AG09319 (cell line): ENCODE measurements at regions not wholly inside any gene's neighbourhood (a gene's known extent, or its start where the extent isn't known, plus 50 kb on each side); places are given as distances from the start of the nearest gene placed in this dataset.
"Not testable (repeated sequence)": the region's sequence is repeated elsewhere in the genome, so short reads cannot be mapped to it uniquely, and the experiment has no call there.

Experiments
- DNase-seq: peaks from one replicate; pipeline ENCODE4 v3.0.0-alpha.2; 2010; ENCODE audit warnings: low read depth; ENCODE audit errors: extremely low read depth
- TF ChIP-seq, protein P1 (sequence below): IDR thresholded peaks from 2 replicates; pipeline ENCODE4 v1.5.1; 2011; ENCODE audit warnings: low read depth, mild to moderate bottlenecking, inconsistent platforms, low read length, moderate library complexity

DNA sequence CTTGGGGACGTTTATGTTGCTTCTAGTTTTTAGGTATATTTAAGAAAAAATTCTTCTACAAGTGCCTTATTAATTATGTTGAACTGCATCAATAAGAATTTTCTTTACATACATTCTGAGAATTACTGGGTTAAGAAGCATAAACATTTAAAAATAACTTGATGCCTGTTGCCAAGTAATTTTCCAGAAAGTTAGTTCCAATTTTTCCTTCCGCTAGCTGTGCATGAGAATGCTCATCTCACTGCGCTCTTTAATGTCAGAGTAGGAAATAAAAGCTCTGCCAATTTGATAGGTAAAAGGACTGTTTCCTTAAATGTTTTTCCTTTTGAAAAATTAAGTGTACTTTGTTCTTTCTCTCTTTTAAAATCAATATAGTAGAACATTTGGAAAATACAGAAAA lies 113.1 kb upstream of the ZBED5 start:
- TF ChIP-seq, protein P1, sequence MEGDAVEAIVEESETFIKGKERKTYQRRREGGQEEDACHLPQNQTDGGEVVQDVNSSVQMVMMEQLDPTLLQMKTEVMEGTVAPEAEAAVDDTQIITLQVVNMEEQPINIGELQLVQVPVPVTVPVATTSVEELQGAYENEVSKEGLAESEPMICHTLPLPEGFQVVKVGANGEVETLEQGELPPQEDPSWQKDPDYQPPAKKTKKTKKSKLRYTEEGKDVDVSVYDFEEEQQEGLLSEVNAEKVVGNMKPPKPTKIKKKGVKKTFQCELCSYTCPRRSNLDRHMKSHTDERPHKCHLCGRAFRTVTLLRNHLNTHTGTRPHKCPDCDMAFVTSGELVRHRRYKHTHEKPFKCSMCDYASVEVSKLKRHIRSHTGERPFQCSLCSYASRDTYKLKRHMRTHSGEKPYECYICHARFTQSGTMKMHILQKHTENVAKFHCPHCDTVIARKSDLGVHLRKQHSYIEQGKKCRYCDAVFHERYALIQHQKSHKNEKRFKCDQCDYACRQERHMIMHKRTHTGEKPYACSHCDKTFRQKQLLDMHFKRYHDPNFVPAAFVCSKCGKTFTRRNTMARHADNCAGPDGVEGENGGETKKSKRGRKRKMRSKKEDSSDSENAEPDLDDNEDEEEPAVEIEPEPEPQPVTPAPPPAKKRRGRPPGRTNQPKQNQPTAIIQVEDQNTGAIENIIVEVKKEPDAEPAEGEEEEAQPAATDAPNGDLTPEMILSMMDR = no peak
- DNase-seq = no peak

DNA sequence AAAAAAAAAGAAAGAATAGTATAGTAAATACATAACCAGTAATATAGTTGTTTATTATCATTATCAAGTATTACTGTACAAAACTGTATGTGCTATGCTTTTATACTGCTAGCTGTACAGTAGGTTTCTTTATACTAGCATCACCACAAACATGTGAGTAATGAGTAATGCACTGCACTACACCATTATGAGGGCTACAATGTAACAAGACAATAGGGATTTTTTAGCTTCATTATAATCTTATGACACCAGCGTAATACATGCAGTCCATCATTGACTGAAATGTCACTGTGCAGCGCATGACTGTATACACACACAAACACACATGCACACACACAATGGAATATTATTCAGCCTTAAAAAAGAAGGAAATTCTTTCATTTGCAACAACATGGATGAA lies 111.5 kb upstream of the ZBED5 start:
- no peak for DNase-seq
- TF ChIP-seq, protein P1 = no peak

DNA sequence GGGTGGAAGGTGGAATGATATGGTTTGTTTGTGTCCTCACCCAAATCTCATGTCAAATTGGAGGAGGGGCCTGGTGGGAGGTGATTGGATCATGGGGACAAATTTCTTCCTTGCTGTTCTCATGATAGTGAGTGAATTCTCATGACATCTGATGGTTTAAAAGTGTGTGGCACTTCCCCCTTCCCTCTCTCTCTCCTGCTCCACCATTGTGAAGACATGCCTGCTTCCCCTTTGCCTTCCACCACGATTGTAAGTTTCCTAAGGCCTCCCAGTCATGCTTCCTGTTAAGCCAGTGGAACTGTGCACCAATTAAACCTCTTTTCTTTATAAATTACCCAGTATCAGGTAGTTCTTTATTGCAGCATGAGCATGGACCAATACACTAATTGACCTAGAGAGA lies 99.0 kb upstream of the ZBED5 start:
- DNase-seq = not testable (repeated sequence)

DNA sequence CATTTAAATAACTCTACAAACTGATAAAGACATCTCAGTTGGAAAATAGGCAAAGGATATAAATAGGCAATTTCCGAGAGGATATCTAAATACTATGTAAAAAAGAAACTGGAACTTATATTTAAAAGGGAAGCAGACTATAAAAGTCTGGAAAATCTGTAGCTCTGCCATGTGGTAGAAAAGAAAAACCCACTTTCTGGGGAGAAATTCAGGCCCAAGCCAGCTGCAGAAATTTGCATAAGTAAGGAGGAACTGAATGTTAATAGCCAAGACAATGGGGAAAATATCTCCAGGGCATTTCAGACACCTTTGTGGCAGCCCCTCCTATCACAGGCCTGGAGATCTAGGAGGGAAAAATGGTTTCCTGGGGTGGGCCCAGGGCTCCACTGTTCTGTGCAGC lies 97.8 kb upstream of the ZBED5 start:
- TF ChIP-seq, protein P1 = no peak
- DNase-seq = no peak

DNA sequence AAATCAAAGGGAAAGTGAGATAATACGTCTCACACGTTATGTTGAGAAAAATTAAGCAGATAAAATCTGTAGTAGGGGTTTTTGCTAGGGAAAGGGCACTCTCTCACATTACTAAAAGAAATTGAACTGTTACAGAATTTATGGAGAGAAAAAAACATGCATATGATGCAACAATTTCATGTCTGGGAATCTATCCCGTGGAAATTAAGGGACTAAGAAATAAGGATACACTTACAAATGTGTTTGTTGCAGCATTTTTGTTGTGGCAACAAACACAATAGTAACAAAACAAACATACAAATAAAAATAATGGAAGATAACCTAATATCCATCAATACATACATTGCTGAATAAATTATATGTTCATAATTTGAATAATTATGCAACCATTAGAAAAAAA lies 96.3 kb upstream of the ZBED5 start:
- TF ChIP-seq, protein P1 = no peak
- no peak for DNase-seq

DNA sequence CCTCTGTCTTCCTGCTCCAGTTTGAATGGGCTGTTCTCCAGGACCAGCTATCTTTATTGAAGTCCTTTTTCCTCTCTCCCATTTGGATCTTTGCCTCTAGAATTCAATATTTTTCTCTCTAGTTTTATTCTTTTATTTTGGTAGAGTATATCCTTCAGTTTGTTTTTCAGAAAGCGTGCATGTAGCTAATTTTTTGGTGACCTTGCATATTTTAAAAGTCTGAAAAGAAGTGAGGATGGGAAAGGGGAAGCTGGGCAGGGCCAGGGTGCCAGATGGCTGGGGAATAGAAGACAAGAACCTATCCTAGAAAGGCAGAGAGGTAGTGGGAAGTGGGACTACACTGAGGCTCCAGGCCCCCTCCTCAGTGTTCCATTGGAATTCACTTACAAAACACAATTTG lies 95.0 kb upstream of the ZBED5 start:
- TF ChIP-seq, protein P1 = no peak
- no peak for DNase-seq

DNA sequence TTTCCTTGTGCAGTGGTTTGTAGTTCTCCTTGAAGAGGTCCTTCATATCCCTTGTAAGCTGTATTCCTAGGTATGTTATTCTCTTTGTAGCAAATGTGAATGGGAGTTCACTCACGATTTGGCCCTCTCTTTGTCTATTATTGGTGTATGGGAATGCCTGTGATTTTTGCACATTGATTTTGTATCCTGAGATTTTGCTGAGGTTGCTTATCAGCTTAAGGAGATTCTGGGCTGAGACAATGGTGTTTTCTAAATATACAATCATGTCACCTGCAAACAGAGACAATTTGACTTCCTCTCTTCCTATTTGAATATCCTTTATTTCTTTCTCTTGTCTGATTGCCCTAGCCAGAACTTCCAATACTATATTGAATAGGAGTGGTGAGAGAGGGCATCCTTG lies 90.1 kb upstream of the ZBED5 start:
- not testable (repeated sequence) for DNase-seq

DNA sequence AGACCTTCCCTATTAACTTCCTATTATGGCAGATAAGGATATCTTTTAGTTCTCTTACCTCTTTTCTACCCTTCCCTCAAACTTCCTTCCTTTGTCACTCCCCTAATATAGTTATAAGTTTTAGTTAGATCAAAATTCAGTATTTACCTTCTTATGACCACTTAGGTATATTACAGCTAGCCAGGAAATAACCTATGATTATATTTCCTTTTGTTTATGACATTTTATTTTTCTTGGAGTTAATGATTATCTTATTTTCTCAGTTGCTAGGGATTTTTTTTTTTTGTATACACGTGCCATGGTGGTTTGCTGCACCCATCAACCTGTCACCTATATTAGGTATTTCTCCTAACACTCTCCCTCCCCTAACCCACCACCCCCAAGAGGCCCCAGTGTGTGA lies 88.2 kb upstream of the ZBED5 start:
- TF ChIP-seq, protein P1 = no peak
- DNase-seq = no peak

DNA sequence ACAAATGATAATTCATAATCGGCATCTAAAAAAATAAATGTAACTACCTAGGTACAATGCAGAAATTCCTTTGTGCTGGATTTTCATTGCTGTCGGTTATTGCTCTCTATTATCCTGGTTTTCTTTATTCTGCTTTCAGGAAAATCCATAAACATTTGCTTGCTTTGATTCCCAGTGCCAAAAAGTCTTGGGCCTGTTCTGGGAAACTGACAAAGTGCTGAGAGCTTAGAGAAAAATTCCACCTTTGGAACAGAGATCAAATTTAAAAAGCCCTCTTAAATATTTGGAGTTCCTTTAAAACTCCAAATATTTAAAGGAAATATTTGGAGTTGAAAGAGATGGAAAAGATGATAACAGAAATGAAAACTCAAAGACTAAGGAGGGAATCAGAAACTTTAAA lies 87.3 kb upstream of the ZBED5 start:
- no peak for DNase-seq
- TF ChIP-seq, protein P1 = no peak
